GM18519 (cell line): ENCODE measurements at regions not wholly inside any gene's neighbourhood (a gene's known extent, or its start where the extent isn't known, plus 50 kb on each side); places are given as distances from the start of the nearest gene placed in this dataset.

Experiments used
- ATAC-seq: cut with Tn5 transposase; IDR thresholded peaks from one replicate; pipeline ENCODE4 v1.9.1; 2021; ENCODE audit warnings: mild to moderate bottlenecking, moderate library complexity; ENCODE audit not compliant: unreplicated experiment, low FRiP score

DNA sequence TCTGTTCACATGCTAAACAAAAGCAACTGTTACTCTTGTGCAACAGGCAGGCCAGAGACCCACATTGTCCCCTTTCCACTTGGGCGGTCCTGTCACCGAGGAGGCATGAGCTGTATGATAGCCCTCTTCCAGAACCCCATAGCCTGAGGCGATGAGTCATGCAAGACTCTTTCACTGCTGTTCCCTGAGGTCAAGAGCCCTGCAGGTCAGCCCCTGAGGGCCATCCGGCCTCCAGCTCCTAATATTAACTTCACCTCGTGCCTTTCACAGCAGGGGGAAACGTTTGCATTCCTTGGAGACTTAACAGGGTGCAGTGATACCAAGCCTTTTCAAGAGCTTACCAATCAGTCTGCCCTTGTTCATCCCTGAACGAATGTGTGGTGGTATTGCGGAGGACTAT is 253.3 kb upstream of the ECI2 start:
- ATAC-seq = no peak

DNA sequence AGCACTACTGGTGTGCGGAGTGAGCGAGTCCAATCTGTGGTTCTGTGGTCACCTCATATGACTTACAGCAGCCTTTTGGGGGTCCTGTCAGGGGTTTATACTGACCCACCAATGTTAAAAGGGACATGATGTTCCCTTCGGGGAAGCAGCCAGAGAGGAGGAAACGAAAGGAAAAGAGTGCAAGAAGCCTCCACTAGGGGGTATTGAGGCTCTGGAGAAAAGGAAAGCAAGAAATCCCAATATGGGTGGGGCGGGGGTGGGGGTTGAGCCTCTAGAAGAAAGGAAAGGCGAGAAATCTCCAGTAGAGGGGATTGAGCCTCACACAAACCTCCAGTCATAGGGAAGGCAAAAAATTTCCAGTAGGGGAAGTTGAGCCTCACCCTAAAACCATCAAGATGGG is 249.3 kb upstream of the ECI2 start:
- ATAC-seq = no peak

DNA sequence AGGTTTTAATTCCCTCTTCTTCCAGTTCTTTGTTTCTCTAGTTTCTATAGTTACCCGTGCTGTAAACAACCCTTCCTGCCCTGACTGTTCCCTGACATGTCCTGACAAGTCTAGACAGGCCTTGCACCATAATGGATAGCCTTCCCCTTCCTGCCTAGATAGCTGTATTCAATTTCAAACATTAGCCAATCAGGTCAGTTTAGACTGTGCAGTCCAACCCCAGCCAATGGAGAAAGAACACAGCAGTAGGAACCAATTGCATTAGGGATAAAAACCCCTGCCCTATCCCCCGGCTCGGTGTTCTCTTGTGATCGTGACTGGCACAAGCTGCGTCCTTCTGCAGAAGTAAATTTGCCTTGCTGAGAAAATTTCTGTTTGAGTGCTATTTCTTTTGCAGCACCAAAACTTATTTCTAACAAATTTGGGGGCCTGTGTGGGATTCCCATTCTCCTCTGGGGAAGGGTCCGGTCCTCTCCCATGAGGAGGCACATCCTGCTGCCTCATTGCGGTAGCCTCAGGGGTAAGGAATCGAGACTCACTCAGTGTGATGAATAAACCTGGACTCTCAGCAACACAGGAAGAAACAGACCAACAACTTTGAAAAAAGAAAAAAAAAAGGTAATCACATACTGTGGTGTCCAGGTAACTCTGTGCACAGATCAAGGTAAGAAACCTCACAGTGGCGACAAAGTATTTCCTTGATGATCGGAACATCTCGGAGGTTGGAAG is 248.7 kb upstream of the ECI2 start:
- ATAC-seq = no peak

DNA sequence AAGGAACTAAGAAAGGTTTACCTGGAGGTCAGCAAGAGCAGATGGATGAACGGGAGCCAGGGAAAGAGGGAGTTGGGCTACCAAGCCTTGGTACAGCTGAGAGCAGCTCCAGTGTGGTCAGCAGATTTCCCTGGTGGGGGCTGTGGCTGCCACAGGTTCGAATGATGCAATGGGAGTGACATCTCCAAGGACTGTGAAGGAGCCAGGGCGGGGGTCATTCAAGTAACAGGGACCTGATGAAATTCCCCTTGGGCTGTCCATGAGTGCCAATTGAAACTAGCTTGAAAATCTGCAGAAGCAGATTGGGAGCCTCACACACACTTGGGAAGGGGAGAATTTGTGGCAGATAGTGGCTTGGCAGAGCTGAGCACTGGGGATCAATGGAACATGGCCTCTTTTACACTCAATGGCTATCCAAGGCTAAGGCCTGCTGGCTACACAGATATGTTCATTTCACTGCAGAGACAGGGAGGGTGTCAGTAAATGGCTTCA is 247.0 kb upstream of the ECI2 start:
- no peak for ATAC-seq

DNA sequence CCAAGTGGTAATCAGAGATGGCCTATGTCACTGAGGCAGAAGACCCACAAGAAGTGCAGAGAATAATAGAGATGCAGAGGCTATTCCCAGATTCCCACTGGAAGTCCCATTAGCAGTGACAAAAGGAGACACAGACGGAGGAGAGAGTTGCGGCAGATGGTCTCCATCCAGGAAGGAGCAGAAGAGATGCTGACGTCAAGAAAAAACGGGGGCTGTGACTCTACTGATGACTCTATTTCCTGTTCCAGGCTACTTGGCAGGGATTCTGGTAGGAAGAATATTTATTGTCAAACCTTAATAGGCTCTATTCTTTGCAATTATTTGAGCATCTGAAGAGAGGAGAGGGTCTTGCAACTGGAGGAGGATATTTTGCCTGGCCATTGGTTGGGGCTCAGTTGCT is 246.0 kb upstream of the ECI2 start:
- ATAC-seq = no peak

DNA sequence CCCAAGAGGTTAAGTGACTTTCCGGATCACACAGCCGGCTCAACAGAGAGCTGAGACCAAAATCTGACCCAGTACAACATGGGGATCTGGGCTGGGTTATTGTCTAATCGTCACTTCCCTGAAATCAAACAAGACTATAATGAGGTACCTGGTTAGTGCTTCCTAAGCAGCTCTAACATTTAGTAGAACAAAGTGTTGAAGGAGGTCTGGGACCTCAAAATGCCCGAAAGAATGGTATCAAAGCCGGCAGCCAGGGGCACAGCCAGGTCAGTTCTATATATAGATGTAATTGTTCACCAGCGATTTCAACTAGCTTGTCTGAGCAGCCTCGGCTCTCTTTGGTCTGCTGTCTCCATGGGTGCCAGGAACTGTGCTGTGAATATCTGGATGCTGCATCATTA is 245.5 kb upstream of the ECI2 start:
- no peak for ATAC-seq

DNA sequence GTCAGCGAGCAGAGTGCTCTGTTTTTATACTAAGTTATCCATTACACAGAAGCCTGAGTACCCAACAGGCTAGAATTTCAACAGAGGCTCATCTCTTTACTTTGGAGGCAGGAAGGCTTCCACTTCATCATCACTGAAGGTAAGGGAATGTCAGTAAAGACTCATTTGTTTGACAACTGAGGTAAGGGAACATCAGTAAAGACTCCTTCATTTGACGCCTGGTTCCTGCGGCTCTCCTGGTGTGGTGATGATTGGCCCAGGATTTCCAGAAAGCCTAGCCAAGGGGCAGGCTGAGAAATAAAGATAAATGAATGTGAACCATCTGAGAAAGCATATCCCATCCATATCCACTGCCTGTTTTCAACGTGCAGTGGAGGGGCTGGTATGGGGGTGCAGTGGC is 244.6 kb upstream of the ECI2 start:
- no peak for ATAC-seq

DNA sequence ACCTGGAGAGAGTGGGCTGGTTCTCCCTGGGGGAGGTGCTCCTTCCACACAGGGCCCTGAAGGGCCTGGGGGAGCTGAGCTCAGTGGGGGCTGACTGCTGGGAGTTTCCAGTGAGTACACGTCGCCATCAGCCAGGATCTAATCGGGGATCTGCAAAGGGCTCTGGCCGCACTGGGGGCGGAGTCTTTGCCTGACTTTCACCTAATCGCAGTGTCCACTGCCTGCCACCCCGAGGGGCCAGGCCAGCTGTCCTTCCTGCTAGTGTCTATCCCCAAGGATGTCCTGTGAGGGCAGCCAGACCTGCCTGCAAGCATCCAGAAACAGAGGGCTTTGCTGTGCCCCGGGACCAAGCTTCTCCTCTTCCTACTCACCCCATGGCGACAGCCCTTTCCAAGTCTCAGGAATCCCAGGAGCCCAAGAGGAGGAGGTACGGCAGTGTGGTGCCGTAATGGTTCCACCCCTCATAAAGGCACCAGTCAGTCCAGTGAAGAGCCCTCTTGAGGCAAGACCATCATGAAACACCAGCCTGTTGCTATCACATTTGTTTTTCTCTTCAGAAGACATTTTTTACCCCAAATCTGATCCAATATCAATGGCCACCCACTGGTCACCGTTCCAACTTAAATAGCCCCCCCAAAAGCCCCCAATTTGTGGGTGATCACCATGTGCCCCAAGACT is 243.1 kb upstream of the ECI2 start:
- ATAC-seq = no peak

DNA sequence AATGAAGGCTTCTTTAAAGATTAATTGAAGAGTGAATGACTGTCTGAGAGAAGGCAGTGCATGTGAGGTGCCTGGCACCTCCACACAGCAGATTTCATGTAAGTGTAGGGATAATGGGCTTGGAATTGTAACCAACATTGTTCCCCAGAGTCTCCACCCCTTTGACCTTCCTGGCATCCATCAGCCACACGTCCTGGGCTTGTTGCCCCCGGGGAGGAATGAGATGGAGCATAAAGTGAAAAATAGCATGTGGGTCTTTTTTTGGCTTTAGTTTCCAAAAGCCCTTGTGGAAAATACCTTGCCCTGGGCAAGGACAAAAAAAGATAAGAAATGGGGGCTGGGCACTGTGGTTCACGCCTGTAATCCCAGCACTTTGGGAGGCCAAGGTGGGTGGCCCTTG is 242.2 kb upstream of the ECI2 start:
- no peak for ATAC-seq

DNA sequence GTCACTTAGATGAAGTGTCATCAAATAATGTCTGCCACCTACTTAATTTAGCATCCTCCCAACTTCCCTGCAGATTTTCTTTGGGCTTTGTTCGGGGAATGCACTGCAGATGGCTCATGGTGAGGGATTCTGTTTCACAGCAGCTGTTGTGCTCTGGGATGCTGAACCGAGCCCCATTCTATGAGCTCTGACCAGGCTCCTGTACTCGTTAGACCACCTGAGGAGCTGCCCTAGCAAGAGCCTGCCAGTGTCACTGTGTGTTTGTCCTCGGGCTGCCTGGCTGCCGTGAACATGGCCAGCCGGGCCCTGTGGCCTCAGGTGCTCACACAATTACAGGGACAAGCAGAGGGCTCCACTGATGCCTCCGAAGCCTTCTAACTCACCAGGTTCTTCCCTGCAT is 238.8 kb upstream of the ECI2 start:
- ATAC-seq = no peak

DNA sequence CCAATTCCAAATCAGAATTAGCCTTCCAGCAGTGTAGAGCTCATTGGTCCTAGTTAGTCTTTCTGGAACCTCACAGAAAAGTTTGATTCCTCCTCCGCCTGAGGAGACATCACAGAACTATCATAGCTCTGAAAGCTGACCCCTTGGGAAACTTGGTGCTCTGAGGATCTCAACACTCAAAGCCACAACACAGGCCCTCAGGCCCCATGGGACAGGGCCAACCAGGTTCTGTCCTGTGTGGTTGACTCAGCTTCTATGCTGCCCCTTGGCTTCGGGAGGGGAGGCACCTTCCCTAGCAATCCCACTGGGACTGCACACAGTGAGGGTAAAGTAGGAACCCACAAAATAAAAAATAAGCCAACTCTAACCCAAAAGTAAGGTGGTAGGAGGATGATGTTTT is 237.5 kb upstream of the ECI2 start:
- no peak for ATAC-seq

DNA sequence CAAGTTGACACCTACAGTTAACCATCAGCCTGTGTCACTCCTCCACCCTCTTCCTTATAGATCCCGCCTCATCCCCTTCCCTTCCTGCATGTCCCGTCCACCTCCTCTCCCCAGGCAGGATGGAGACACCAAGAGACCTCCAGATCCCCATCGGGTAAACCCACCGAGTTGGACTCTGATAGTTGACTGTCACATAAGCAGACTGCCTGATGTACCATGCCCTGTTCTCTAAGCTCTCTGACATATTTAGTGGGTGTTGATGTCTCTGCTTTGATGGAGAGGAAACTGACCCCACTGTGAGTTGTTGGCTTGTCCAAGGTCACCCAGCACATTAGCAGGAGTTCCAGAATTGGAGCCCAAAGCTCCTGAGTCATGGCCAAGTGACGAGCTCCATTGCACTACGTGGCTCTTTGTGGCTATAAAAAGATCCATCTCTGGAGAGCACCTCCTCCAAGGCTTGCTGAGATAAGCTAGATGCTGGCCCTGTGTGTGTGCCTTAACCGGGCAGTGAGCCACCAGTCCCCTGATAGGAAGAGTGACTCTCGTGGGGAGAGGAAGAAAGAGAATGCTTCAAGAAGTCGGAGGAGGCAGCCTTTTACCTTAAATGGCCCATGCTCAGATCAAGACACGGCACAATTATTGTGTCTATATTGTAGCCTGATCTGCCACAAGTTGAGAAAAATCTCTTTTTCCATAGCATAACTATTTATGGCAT is 236.0 kb upstream of the ECI2 start:
- ATAC-seq = no peak

DNA sequence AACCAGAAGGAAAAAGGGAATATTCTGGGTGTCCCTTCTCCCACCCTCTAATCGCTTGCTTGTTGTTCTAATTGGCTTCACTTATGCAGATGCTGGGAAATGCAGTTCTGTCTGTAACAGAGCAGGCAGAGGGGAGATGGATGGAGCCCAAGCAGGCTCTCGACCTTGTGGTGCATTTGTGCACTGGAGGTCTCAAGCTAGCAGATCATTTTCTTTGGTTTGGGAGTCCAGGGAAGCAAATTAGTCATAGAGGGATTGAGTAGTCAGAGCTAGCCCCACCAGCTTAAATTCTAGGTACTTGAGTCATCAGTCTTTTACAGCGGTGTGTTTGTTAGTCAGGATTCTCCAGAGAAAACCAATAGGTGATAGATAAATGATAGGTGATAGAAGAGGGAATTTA is 234.7 kb upstream of the ECI2 start:
- no peak for ATAC-seq

DNA sequence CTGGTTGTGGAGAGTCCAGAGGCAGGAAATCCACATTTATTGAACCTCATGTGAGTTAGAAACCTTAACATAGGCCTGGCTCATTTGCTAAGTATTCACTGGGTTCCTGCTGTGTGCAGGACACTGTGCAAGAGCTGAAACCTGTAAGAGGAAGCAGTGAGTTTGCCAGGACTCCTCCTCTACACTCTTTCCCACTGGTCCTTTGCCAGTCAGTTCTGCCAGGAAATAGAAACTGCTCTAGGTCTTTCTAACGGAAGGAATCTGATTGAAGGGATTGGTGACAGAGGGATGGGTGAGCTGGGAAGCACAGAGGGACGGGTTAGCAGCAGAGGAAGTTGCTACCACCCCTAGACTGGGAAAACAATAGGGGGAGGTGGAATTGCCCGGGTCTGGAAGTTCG is 234.2 kb upstream of the ECI2 start:
- no peak for ATAC-seq

DNA sequence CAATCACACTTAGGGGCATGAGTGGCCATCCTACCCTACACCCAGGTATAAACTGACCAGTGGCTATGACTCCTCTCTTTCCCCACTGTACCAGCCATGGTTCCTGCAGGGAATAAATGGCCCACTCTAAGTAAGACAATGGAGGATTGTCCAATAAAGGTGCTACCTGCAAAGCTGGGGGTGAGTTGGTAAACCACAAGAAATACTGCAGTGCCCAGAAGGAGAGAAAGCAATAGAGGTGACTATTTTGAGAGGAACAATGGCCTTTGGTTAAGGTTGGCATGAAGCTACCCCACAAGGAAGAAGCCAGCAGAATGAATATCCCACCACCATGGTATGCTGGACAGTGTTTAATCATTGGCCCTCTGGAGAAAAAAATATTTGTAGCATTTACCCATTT is 233.3 kb upstream of the ECI2 start:
- ATAC-seq = no peak

DNA sequence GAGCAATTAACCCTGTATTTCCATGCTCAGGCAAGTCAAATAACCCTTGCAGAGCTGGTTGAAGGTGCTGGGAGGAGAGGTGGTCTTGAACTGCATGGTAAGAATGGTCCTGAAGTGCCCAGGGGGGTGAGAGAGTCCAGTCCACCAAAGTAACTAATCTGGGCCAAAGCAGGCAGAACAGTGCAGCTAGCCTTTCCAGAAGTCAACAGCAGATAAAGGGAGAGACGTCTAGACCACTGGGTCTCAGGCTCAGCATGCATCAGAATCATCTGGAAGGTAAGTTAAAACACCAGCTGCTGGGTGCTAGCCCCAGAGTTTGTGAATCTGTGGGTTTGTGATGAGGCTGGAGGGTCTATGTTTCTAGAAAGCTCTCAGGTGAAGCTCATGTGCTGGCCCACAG is 232.3 kb upstream of the ECI2 start:
- no peak for ATAC-seq

DNA sequence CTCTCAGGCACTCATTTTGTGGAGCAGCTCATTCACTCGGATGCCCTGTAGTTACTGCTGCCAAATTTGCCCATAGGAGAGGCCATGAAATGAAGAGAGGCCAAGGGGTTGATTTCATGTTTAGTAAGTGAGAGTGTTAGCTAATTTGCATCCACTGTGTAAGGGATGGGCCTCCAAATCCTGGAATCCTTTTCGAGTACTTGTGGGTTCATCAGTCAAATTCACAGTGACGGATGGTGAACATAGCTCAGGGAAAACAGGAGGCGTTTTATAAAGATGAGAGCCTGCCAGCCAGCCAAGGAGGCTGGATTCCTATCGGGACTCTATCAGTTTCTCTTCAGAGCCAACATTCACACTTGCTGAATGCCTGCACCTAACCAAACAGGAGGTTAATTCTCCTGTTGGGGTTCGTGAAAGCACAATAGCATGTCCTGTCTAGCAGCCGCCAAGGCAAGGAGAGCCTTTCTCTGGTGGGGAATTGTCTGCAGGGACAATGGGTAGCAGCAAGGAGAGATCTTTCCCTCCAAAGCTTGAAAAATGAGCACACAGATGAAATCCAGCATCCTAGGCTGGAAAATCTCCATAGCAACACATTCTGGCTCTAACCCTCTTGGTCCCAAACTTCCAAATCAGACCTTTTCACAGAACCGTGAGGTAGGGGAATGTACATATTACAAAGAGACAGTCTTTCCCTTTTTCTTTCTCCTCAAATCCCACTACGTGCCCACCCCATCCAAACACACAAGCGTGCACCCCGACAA is 231.4 kb upstream of the ECI2 start:
- ATAC-seq = no peak

DNA sequence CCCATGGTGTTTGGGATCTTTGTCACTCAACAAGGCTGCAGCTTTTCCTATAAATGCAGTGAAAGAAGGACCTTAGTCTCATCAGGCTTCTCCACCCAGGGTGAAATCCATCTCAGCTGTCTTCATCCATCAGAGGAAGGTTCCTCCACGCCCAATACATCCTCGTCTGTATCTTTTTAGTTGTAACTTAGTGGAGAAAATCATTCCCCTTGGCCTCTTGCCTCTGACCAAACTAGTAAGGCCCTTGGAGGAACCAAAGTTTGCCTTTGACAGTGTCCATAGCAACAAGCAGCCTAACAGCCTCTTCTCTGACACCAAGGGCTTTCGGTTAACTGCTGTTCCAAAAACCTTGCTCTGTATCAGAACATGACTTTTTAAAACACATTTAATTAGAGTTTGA is 230.3 kb upstream of the ECI2 start:
- ATAC-seq = no peak

DNA sequence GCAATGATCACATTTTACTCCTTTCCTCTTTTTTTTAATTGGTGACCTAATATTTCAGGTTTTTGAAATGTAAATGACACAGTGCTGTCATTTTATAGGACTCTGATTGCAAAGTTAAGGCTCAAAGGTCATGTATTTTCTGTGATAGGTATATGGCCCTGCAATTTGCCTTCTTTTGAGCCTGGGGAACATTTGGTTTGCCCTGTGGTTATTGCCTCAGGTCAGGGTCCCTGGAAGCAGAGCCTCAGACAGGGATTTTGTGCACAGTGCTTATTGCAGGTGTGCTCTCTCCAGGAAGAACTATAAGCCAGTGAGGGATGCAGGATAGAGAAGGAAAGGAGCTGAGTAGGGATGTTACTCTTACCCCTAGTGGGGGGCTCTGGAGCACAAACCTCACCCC is 229.3 kb upstream of the ECI2 start:
- ATAC-seq = no peak

DNA sequence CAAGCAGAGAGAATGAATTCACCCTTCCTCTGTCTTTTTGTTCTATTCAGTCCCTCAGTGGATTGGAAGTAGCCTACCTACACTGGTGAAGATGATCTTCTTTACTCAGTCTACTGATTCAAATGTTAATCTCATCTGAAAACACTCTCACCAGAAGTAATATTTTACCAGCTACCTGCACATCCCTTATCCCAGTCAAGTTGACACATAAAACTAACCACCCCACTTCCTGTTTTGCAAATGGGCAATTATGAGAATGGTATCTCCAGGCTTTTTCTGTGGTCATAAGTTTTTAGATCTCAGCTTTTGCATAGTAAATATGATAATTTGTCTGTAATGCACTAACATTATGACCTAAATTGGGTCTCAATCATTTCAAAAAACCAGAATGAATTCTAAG is 228.8 kb upstream of the ECI2 start:
- ATAC-seq = no peak

DNA sequence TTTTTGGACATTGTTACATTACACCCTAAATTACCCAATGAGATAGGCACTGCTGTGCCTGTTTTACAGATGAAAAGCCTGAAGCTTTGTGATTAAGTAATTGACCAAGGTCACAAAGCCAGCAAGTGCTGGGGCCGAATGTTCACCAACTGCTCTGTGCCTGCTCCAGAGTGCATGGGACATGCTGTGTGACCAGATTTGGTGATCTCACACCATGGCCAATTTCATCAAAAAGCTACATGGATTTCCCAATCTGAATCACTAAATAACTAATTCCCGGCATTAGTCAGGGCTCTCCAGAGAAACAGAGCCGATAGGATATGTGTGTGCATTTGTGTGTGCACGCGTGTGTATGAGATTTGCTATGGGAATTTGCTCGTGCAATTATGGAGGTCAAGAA is 228.3 kb upstream of the ECI2 start:
- ATAC-seq = no peak
